ENCODE measurements at regions not wholly inside any gene's neighbourhood (a gene's known extent, or its start where the extent isn't known, plus 50 kb on each side); places are given as distances from the start of the nearest gene placed in this dataset.

- no peak overlapping the region for H3K27ac ChIP-seq (ENCODE audit: low read length in 2 of 2)
- no peaks in the 10 kb centered on the region for H3K27me3 ChIP-seq (replicated peaks in 1 of 4; ENCODE audit: control extremely low read depth in 1 of 4, control insufficient read depth in 3 of 4, insufficient read depth in 4 of 4, low read length in 3 of 4)
- intact Hi-C loops (cut with micrococcal nuclease) = no loop called here
- POLR2A ChIA-PET = no interaction called here
- H3K4me3 ChIP-seq (ENCODE audit: control extremely low read depth in 1 of 5, extremely low read depth in 1 of 5, insufficient read depth in 1 of 5, low read depth in 2 of 5, low read length in 4 of 5) = no peak overlapping the region
- no peaks in the 10 kb centered on the region for H3K79me2 ChIP-seq (ENCODE audit: control insufficient read depth, insufficient read depth, low read length)
- Mint-ChIP-seq H3K4me1 (no peaks in the 10 kb centered on the region), H3K27ac (no peak overlapping the region), H3K9me3 (ENCODE audit: insufficient read depth) (no peaks in the 10 kb centered on the region), H3K27me3 (peaks cover 21% of the 10 kb centered on the region), H3K4me3 (no peak overlapping the region)
- no peaks in the 10 kb centered on the region for H4K20me1 ChIP-seq (ENCODE audit: control insufficient read depth, insufficient read depth, low read length, poor library complexity, severe bottlenecking)
- no peak for ATAC-seq (ENCODE audit: low read depth)
- H3K36me3 ChIP-seq (replicated peaks in 1 of 2; ENCODE audit: control extremely low read depth in 1 of 2, control insufficient read depth in 1 of 2, extremely low read depth in 1 of 2, insufficient read depth in 2 of 2, low read length in 1 of 2) = no peaks in the 10 kb centered on the region
- TF ChIP-seq, protein P1, sequence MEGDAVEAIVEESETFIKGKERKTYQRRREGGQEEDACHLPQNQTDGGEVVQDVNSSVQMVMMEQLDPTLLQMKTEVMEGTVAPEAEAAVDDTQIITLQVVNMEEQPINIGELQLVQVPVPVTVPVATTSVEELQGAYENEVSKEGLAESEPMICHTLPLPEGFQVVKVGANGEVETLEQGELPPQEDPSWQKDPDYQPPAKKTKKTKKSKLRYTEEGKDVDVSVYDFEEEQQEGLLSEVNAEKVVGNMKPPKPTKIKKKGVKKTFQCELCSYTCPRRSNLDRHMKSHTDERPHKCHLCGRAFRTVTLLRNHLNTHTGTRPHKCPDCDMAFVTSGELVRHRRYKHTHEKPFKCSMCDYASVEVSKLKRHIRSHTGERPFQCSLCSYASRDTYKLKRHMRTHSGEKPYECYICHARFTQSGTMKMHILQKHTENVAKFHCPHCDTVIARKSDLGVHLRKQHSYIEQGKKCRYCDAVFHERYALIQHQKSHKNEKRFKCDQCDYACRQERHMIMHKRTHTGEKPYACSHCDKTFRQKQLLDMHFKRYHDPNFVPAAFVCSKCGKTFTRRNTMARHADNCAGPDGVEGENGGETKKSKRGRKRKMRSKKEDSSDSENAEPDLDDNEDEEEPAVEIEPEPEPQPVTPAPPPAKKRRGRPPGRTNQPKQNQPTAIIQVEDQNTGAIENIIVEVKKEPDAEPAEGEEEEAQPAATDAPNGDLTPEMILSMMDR (IDR thresholded peaks at IDR 0.05) = no peak
- TF ChIP-seq EZH2 (IDR thresholded peaks at IDR 0.05; ENCODE audit: borderline replicate concordance, insufficient read depth, low read depth, low read length, poor library complexity, severe bottlenecking) = no peak
- WGBS (ENCODE audit: insufficient coverage) = 96% methylated on average over 3 of the region's 16 CpGs
- no peak for DNase-seq
- H3K4me1 ChIP-seq (ENCODE audit: control insufficient read depth in 2 of 2, insufficient read depth in 2 of 2, low read length in 2 of 2) = no peaks in the 10 kb centered on the region
- no peaks in the 10 kb centered on the region for H3K9me3 ChIP-seq (ENCODE audit: control extremely low read depth in 1 of 3, control insufficient read depth in 2 of 3, insufficient read depth in 1 of 3, low read length in 2 of 3)
- H3K9ac ChIP-seq (ENCODE audit: low read length) = no peak overlapping the region
- H3K4me2 ChIP-seq (replicated peaks; ENCODE audit: low read depth, low read length, poor library complexity, severe bottlenecking) = no peak overlapping the region
- CTCF ChIA-PET = no interaction called here
- H2AFZ ChIP-seq (ENCODE audit: insufficient read depth, low read depth, low read length, poor library complexity, severe bottlenecking) = no peak overlapping the region
Measured at GRCh38 chr10:78357141-78358063, 323.7 kb downstream of the RPS24 start.

DNA sequence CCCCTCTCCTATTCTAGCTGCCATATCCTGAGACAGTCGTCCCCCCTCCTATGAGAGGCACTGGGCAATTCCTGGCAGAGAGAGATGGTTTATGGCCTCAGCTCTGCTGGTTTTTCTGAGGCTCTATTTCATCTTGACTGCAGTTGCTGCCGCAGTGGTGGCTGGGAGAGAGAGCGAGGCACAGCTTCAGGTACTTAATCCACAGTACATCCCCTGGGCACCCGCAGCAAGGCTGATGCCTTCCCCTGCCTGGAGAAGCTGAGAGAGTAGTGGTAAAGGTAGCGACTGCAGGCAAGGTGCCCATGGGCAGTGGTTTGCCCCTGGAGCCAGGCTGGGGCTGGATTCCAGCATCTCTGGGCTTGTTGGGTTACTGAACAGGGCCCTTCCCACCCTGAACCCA lies 324.7 kb downstream of the RPS24 start:
- no peaks in the 10 kb centered on the region for H3K4me1 Mint-ChIP-seq
- H3K79me2 ChIP-seq (ENCODE audit: control insufficient read depth, insufficient read depth, low read length) = no peaks in the 10 kb centered on the region
- no peak for DNase-seq
- POLR2A ChIA-PET = no interaction called here
- H3K4me1 ChIP-seq (ENCODE audit: control insufficient read depth in 2 of 2, insufficient read depth in 2 of 2, low read length in 2 of 2) = no peaks in the 10 kb centered on the region
- no peaks in the 10 kb centered on the region for H4K20me1 ChIP-seq (ENCODE audit: control insufficient read depth, insufficient read depth, low read length, poor library complexity, severe bottlenecking)
- peaks cover 14% of the 10 kb centered on the region for H3K27me3 Mint-ChIP-seq
- CTCF ChIA-PET = no interaction called here
- H3K9ac ChIP-seq (ENCODE audit: low read length) = no peak overlapping the region
- H3K9me3 ChIP-seq (ENCODE audit: control extremely low read depth in 1 of 3, control insufficient read depth in 2 of 3, insufficient read depth in 1 of 3, low read length in 2 of 3) = no peaks in the 10 kb centered on the region
- H3K36me3 ChIP-seq (replicated peaks in 1 of 2; ENCODE audit: control extremely low read depth in 1 of 2, control insufficient read depth in 1 of 2, extremely low read depth in 1 of 2, insufficient read depth in 2 of 2, low read length in 1 of 2) = no peaks in the 10 kb centered on the region
- ATAC-seq (ENCODE audit: low read depth) = no peak
- H3K27me3 ChIP-seq (replicated peaks in 1 of 4; ENCODE audit: control extremely low read depth in 1 of 4, control insufficient read depth in 3 of 4, insufficient read depth in 4 of 4, low read length in 3 of 4) = no peaks in the 10 kb centered on the region
- no peak overlapping the region for H2AFZ ChIP-seq (ENCODE audit: insufficient read depth, low read depth, low read length, poor library complexity, severe bottlenecking)
- H3K27ac Mint-ChIP-seq = no peak overlapping the region
- intact Hi-C loops (cut with micrococcal nuclease) = no loop called here
- TF ChIP-seq EZH2 (IDR thresholded peaks at IDR 0.05; ENCODE audit: borderline replicate concordance, insufficient read depth, low read depth, low read length, poor library complexity, severe bottlenecking) = no peak
- TF ChIP-seq, protein P1 (IDR thresholded peaks at IDR 0.05) = no peak
- H3K27ac ChIP-seq (ENCODE audit: low read length in 2 of 2) = no peak overlapping the region
- no peak overlapping the region for H3K4me3 Mint-ChIP-seq
- no peak overlapping the region for H3K4me2 ChIP-seq (replicated peaks; ENCODE audit: low read depth, low read length, poor library complexity, severe bottlenecking)
- 80% methylated on average over 1 of the region's 5 CpGs for WGBS (ENCODE audit: insufficient coverage)
- no peak overlapping the region for H3K4me3 ChIP-seq (ENCODE audit: control extremely low read depth in 1 of 5, extremely low read depth in 1 of 5, insufficient read depth in 1 of 5, low read depth in 2 of 5, low read length in 4 of 5)
- no peaks in the 10 kb centered on the region for H3K9me3 Mint-ChIP-seq (ENCODE audit: insufficient read depth)
